HG03039 (cell line): ENCODE measurements at regions not wholly inside any gene's neighbourhood (a gene's known extent, or its start where the extent isn't known, plus 50 kb on each side); places are given as distances from the start of the nearest gene placed in this dataset.
"Not testable (repeated sequence)": the region's sequence is repeated elsewhere in the genome, so short reads cannot be mapped to it uniquely, and the experiment has no call there.

Experiments
- ATAC-seq: cut with Tn5 transposase; IDR thresholded peaks from one replicate; pipeline ENCODE4 v1.9.1; 2021; ENCODE audit warnings: mild to moderate bottlenecking, moderate library complexity; ENCODE audit not compliant: unreplicated experiment

GRCh38 chr13:44848920-44849676 lies 140.2 kb downstream of the NUFIP1 start:
- no peak for ATAC-seq

- ATAC-seq = not testable (repeated sequence)
Observed at GRCh38 chr13:44845281-44846058, 143.8 kb downstream of the NUFIP1 start.

- no peak for ATAC-seq
Observed at GRCh38 chr13:44844786-44845185, 144.5 kb downstream of the NUFIP1 start.

GRCh38 chr13:44843403-44843802 lies 145.9 kb downstream of the NUFIP1 start:
- no peak for ATAC-seq

GRCh38 chr13:44842158-44842557 lies 147.1 kb downstream of the NUFIP1 start:
- ATAC-seq = no peak

- no peak for ATAC-seq
Observed at GRCh38 chr13:44840131-44840530, 149.1 kb downstream of the NUFIP1 start.

GRCh38 chr13:44837250-44837649 lies 152.0 kb downstream of the NUFIP1 start:
- no peak for ATAC-seq

GRCh38 chr13:44834404-44834803 lies 154.9 kb downstream of the NUFIP1 start:
- no peak for ATAC-seq

GRCh38 chr13:44833626-44834025 lies 155.6 kb downstream of the NUFIP1 start:
- ATAC-seq = no peak

- no peak for ATAC-seq
Observed at GRCh38 chr13:44833139-44833538, 156.1 kb downstream of the NUFIP1 start.

GRCh38 chr13:44826591-44827350 lies 162.5 kb downstream of the NUFIP1 start:
- no peak for ATAC-seq

GRCh38 chr13:44825953-44826352 lies 163.3 kb downstream of the NUFIP1 start:
- ATAC-seq = no peak

- ATAC-seq = not testable (repeated sequence)
Observed at GRCh38 chr13:44823555-44823954, 165.7 kb downstream of the NUFIP1 start.

- ATAC-seq = no peak
Observed at GRCh38 chr13:44822291-44822690, 167.0 kb downstream of the NUFIP1 start.

GRCh38 chr13:44819772-44820171 lies 169.5 kb downstream of the NUFIP1 start:
- ATAC-seq = no peak

- no peak for ATAC-seq
Observed at GRCh38 chr13:44819245-44819644, 170.0 kb downstream of the NUFIP1 start.

- ATAC-seq = no peak
Observed at GRCh38 chr13:44818428-44818827, 170.8 kb downstream of the NUFIP1 start.

- no peak for ATAC-seq
Observed at GRCh38 chr13:44818016-44818415, 171.3 kb downstream of the NUFIP1 start.

GRCh38 chr13:44817131-44817671 lies 172.1 kb downstream of the NUFIP1 start:
- no peak for ATAC-seq

GRCh38 chr13:44816701-44817100 lies 172.6 kb downstream of the NUFIP1 start:
- ATAC-seq = no peak

- ATAC-seq = peak; percentile 44
Observed at GRCh38 chr13:44815623-44816022, 173.6 kb downstream of the NUFIP1 start.
